Stomach (tissue), 4 donors: ENCODE measurements at regions not wholly inside any gene's neighbourhood (a gene's known extent, or its start where the extent isn't known, plus 50 kb on each side); places are given as distances from the start of the nearest gene placed in this dataset.

Source experiments
- CTCF ChIP-seq, 7 experiments: fragments of 450-650 bp in 4 of 7; fragments of 200-600 bp in 3 of 7; sonication (generic) in 3 of 7; IDR thresholded peaks; one replicate each; pipeline ENCODE4 v1.5.1; 2016 to 2019; ENCODE audit warnings: antibody characterized with exemption in 7 of 7, control low read depth in 2 of 7, mild to moderate bottlenecking in 1 of 7
- EP300 ChIP-seq: sonication (generic); formaldehyde crosslinking; IDR thresholded peaks from one replicate; pipeline ENCODE4 v1.6.1; 2017; ENCODE audit warnings: antibody characterized with exemption
- POLR2A ChIP-seq, 4 donors: fragments of 450-650 bp; IDR thresholded peaks; one replicate each; pipeline ENCODE4 v1.6.1; 2016; ENCODE audit warnings: antibody characterized with exemption in 4 of 4, control low read depth in 2 of 4, mild to moderate bottlenecking in 1 of 4, moderate library complexity in 1 of 4
- POLR2AphosphoS5 ChIP-seq, 3 donors: sonication (generic); formaldehyde crosslinking; IDR thresholded peaks; one replicate each; pipeline ENCODE4 v1.6.1; 2016; ENCODE audit warnings: antibody characterized with exemption in 3 of 3

- no peak for TF ChIP-seq POLR2A (IDR thresholded peaks at IDR 0.05)
- TF ChIP-seq CTCF (IDR thresholded peaks at IDR 0.05), result no peak
- TF ChIP-seq EP300, result no peak
- TF ChIP-seq POLR2AphosphoS5 (IDR thresholded peaks at IDR 0.05), result no peak
These were observed 75.2 kb upstream of the RBMS1 start for GRCh38 chr2:160568856-160569255.
